ENCODE measurements at regions not wholly inside any gene's neighbourhood (a gene's known extent, or its start where the extent isn't known, plus 50 kb on each side); places are given as distances from the start of the nearest gene placed in this dataset.

- Histone ChIP-seq H3F3A (ENCODE audit: control insufficient read depth, insufficient read depth) (no peaks in the 10 kb centered on the region), H3K27ac (ENCODE audit: low read depth, low read length) (no peak overlapping the region), H3K4me3 (ENCODE audit: low read length) (no peak overlapping the region), H3K79me2 (ENCODE audit: control insufficient read depth, low read length) (no peaks in the 10 kb centered on the region), H3K9me2 (replicated peaks; ENCODE audit: control insufficient read depth, low read length) (no peaks in the 10 kb centered on the region), H3K27me3 (ENCODE audit: control insufficient read depth, low read length) (no peaks in the 10 kb centered on the region), H3K9me3 (ENCODE audit: control insufficient read depth, insufficient read depth, low read length) (no peaks in the 10 kb centered on the region), H3K36me3 (ENCODE audit: control insufficient read depth, low read length) (no peaks in the 10 kb centered on the region), H3K4me1 (ENCODE audit: control insufficient read depth, low read length) (no peaks in the 10 kb centered on the region), H3K4me2 (ENCODE audit: low read length) (no peak overlapping the region), H4K20me1 (ENCODE audit: control insufficient read depth, insufficient read depth, low read depth, low read length) (no peaks in the 10 kb centered on the region)
- TF ChIP-seq EZH2phosphoT487 (IDR thresholded peaks at IDR 0.05; ENCODE audit: borderline replicate concordance, low read length) (no peak), CTCF (IDR thresholded peaks at IDR 0.05; ENCODE audit: low read depth, low read length, poor library complexity, severe bottlenecking) (no peak)
Observed at GRCh38 chr5:99247346-99247745, 318.5 kb upstream of the CHD1 start.

- Histone ChIP-seq H3K27me3 (ENCODE audit: control insufficient read depth, low read length) (no peaks in the 10 kb centered on the region), H4K20me1 (ENCODE audit: control insufficient read depth, insufficient read depth, low read depth, low read length) (no peaks in the 10 kb centered on the region), H3K27ac (ENCODE audit: low read depth, low read length) (no peak overlapping the region), H3K4me2 (ENCODE audit: low read length) (no peak overlapping the region), H3K9me3 (ENCODE audit: control insufficient read depth, insufficient read depth, low read length) (no peaks in the 10 kb centered on the region), H3F3A (ENCODE audit: control insufficient read depth, insufficient read depth) (no peaks in the 10 kb centered on the region), H3K4me3 (ENCODE audit: low read length) (no peak overlapping the region), H3K79me2 (ENCODE audit: control insufficient read depth, low read length) (no peaks in the 10 kb centered on the region), H3K9me2 (replicated peaks; ENCODE audit: control insufficient read depth, low read length) (no peaks in the 10 kb centered on the region), H3K36me3 (ENCODE audit: control insufficient read depth, low read length) (no peaks in the 10 kb centered on the region), H3K4me1 (ENCODE audit: control insufficient read depth, low read length) (no peaks in the 10 kb centered on the region)
- TF ChIP-seq CTCF (IDR thresholded peaks at IDR 0.05; ENCODE audit: low read depth, low read length, poor library complexity, severe bottlenecking) (no peak), EZH2phosphoT487 (IDR thresholded peaks at IDR 0.05; ENCODE audit: borderline replicate concordance, low read length) (no peak)
Observed at GRCh38 chr5:99243111-99243510, 314.3 kb upstream of the CHD1 start.

GRCh38 chr5:99239826-99240360 is 311.1 kb upstream of the CHD1 start:
- Histone ChIP-seq H3K9me3 (ENCODE audit: control insufficient read depth, insufficient read depth, low read length) (no peaks in the 10 kb centered on the region), H3K4me1 (ENCODE audit: control insufficient read depth, low read length) (no peaks in the 10 kb centered on the region), H3K36me3 (ENCODE audit: control insufficient read depth, low read length) (no peaks in the 10 kb centered on the region), H3K4me2 (ENCODE audit: low read length) (no peak overlapping the region), H3F3A (ENCODE audit: control insufficient read depth, insufficient read depth) (no peaks in the 10 kb centered on the region), H3K9me2 (replicated peaks; ENCODE audit: control insufficient read depth, low read length) (no peaks in the 10 kb centered on the region), H3K27me3 (ENCODE audit: control insufficient read depth, low read length) (no peaks in the 10 kb centered on the region), H3K27ac (ENCODE audit: low read depth, low read length) (no peak overlapping the region), H4K20me1 (ENCODE audit: control insufficient read depth, insufficient read depth, low read depth, low read length) (no peaks in the 10 kb centered on the region), H3K4me3 (ENCODE audit: low read length) (no peak overlapping the region), H3K79me2 (ENCODE audit: control insufficient read depth, low read length) (no peaks in the 10 kb centered on the region)
- no peak for TF ChIP-seq CTCF (IDR thresholded peaks at IDR 0.05; ENCODE audit: low read depth, low read length, poor library complexity, severe bottlenecking)
- no peak for TF ChIP-seq EZH2phosphoT487 (IDR thresholded peaks at IDR 0.05; ENCODE audit: borderline replicate concordance, low read length)
